HepG2 (cell line): ENCODE measurements at regions not wholly inside any gene's neighbourhood (a gene's known extent, or its start where the extent isn't known, plus 50 kb on each side); places are given as distances from the start of the nearest gene placed in this dataset.

ENCODE experiments used
- ATAC-seq: fragments of 200-7000 bp; cut with Tn5 transposase; 3 replicates; pipeline ENCODE4 v1.9.1; 2020; ENCODE audit warnings: mild to moderate bottlenecking, moderate library complexity
- BruUV-seq: library from RNA; stranded (reverse); fragments of 400-500 nt; replicated peaks from 2 replicates; lab custom pipeline; 2021; lab: Mats Ljungman, UMichigan
- CTCF ChIA-PET: fragments of 300-600 bp; formaldehyde crosslinking; extraction: SDS; loops from one replicate; lab custom pipeline; 2021; ENCODE audit warnings: low total read pairs, inconsistent platforms, low intra/inter-chr PET ratio; lab: Yijun Ruan, JAX
- POLR2A ChIA-PET: fragments of 350-600 bp; sonication (Branson Sonifier 250); formaldehyde crosslinking; loops from one replicate; lab custom pipeline; 2020; ENCODE audit warnings: antibody characterized with exemption, inconsistent platforms; lab: Yijun Ruan, JAX
- DNase-seq: peaks from one replicate; pipeline ENCODE4 v3.0.0-alpha.2; 2015; ENCODE audit warnings: low spot score
- FAIRE-seq: peaks from 3 replicates; lab custom pipeline; 2011; peaks lifted over from hg19 to GRCh38; lab: Jason Lieb, UNC
- H2AFZ ChIP-seq: one replicate; pipeline ENCODE4 v1.6.1; 2011; ENCODE audit warnings: low read length, inconsistent platforms
- H3K27ac ChIP-seq: fragments of 300-600 bp; 3 replicates; pipeline ENCODE4 v1.8.0; 2011; ENCODE audit warnings: mixed run types, mild to moderate bottlenecking, mixed read lengths, low read length, inconsistent platforms; ENCODE audit not compliant: insufficient read depth; ENCODE audit errors: extremely low read length
- H3K27me3 ChIP-seq, 2 experiments: fragments of 200-600 bp in 1 of 2; 2 replicates in 1 of 2; 3 replicates in 1 of 2; pipeline versions ENCODE4 v1.6.0 to v1.8.0; 2011; ENCODE audit warnings: low read length in 2 of 2, mild to moderate bottlenecking in 2 of 2, moderate library complexity in 2 of 2, inconsistent platforms in 1 of 2; ENCODE audit not compliant: insufficient read depth in 2 of 2, control insufficient read depth in 1 of 2
- H3K36me3 ChIP-seq, 2 experiments: fragments of 200-600 bp in 1 of 2; replicated peaks in 1 of 2; 2 replicates in 1 of 2; 3 replicates in 1 of 2; pipeline versions ENCODE4 v1.5.1 to v1.8.0; 2011; ENCODE audit warnings: low read length in 2 of 2, inconsistent platforms in 1 of 2; ENCODE audit not compliant: insufficient read depth in 2 of 2, control insufficient read depth in 1 of 2
- H3K4me1 ChIP-seq: 2 replicates; pipeline ENCODE4 v1.5.1; 2012; ENCODE audit warnings: low read length, inconsistent platforms; ENCODE audit not compliant: insufficient read depth
- H3K4me2 ChIP-seq: 2 replicates; pipeline ENCODE4 v1.6.0; 2011; ENCODE audit warnings: low read depth, low read length, inconsistent platforms
- H3K4me3 ChIP-seq, 3 experiments: fragments of 200-600 bp in 1 of 3; sonication (generic), shearing (Covaris generic) in 1 of 3; replicated peaks in 1 of 3; 2 replicates each; pipeline ENCODE4 v1.5.1; 2011 to 2016; ENCODE audit warnings: low read length in 3 of 3, inconsistent platforms in 2 of 3, low read depth in 2 of 3, mild to moderate bottlenecking in 2 of 3, control low read depth in 1 of 3, mixed read lengths in 1 of 3; ENCODE audit not compliant: insufficient read depth in 1 of 3
- H3K79me2 ChIP-seq: one replicate; pipeline ENCODE4 v1.6.1; 2011; ENCODE audit warnings: low read length, inconsistent platforms; ENCODE audit not compliant: insufficient read depth
- H3K9ac ChIP-seq: 2 replicates; pipeline ENCODE4 v1.6.0; 2011; ENCODE audit warnings: mild to moderate bottlenecking, low read depth, low read length, inconsistent platforms; ENCODE audit not compliant: insufficient read depth
- H3K9me3 ChIP-seq: 2 replicates; pipeline ENCODE4 v1.5.1; 2012; ENCODE audit warnings: mild to moderate bottlenecking, low read length
- H4K20me1 ChIP-seq: 2 replicates; pipeline ENCODE4 v1.6.0; 2011; ENCODE audit warnings: inconsistent platforms, mild to moderate bottlenecking, low read length, moderate library complexity; ENCODE audit not compliant: insufficient read depth
- AKNA ChIP-seq: sonication (generic); formaldehyde crosslinking; IDR thresholded peaks from 2 replicates; pipeline ENCODE4 v1.4.0; 2020; ENCODE audit warnings: missing genetic modification reagents, borderline replicate concordance
- ARNTL ChIP-seq: sonication (generic); formaldehyde crosslinking; IDR thresholded peaks from 2 replicates; pipeline ENCODE4 v1.4.0; 2020; ENCODE audit warnings: mild to moderate bottlenecking, missing genetic modification reagents
- KLF13 ChIP-seq: sonication (generic); formaldehyde crosslinking; IDR thresholded peaks from 2 replicates; pipeline ENCODE4 v1.4.0; 2020; ENCODE audit warnings: mild to moderate bottlenecking, missing genetic modification reagents
- POLR2AphosphoS5 ChIP-seq: IDR thresholded peaks from 2 replicates; pipeline ENCODE4 v1.6.1; 2012; ENCODE audit warnings: low read depth, low read length
- RAD21 ChIP-seq: fragments of 450-650 bp; formaldehyde crosslinking; IDR thresholded peaks from 2 replicates; pipeline ENCODE4 v1.5.0; 2020; ENCODE audit warnings: mild to moderate bottlenecking
- SCMH1 ChIP-seq: sonication (generic); formaldehyde crosslinking; IDR thresholded peaks from 2 replicates; pipeline ENCODE4 v1.9.0; 2021; ENCODE audit warnings: missing genetic modification reagents, mild to moderate bottlenecking, borderline replicate concordance
- U2AF2 ChIP-seq: fragments of 200-400 bp; formaldehyde crosslinking; IDR thresholded peaks from 2 replicates; pipeline ENCODE4 v1.6.1; 2017; ENCODE audit warnings: low read depth, mild to moderate bottlenecking, low read length
- WGBS: methylation state at CpG from one replicate; pipeline ENCODE4 v1.1.6; 2017; ENCODE audit warnings: low lambda C conversion rate; 5-methylcytosine and 5-hydroxymethylcytosine counted together
- in situ Hi-C: cut with HindIII; loops from 2 replicates; pipeline ENCODE4 v1.10.0; 2017; ENCODE audit warnings: low pct_unique_long_range_greater_than_20kb; ENCODE audit not compliant: extremely low pct_ligation_motif_present
- intact Hi-C: fragments of 100-400 bp; cut with micrococcal nuclease; formaldehyde crosslinking; loops from one replicate; pipeline ENCODE4 v1.10.0; 2022; ENCODE audit not compliant: unreplicated experiment
- TF ChIP-seq, protein P1 (sequence below): sonication (generic); formaldehyde crosslinking; IDR thresholded peaks from 2 replicates; pipeline ENCODE4 v1.4.0; 2020; ENCODE audit warnings: mild to moderate bottlenecking, missing genetic modification reagents
- TF ChIP-seq, protein P2 (sequence below): sonication (generic); formaldehyde crosslinking; conservative IDR thresholded peaks from 2 replicates; pipeline ENCODE4 v1.8.1; 2023; ENCODE audit warnings: missing genetic modification reagents

DNA sequence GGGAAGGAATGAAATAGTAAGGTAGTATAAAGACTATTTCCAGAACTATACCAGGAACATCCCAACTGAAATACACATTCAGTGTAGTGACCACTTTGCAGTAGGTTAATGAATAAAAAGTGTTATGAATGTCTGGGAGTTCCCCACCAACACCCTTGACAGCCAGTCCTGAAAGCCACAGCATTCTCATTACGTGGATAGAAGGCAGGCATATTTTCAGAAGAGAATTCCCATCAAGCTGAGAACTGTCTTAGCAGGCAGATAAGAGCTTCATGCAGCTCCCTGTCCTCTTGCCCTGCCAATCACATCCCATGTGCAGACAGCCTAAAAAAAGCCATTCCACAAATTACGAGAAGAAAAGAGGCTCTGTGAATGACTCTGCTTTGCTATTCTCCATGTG, 695.0 kb downstream of the DTWD2 start:
- no peak for FAIRE-seq
- BruUV-seq, result no TSS peak
- no peak for TF ChIP-seq U2AF2
- no peak for TF ChIP-seq KLF13
- TF ChIP-seq RAD21 (CRISPR knock-in tag), result no peak
- TF ChIP-seq, protein P1, sequence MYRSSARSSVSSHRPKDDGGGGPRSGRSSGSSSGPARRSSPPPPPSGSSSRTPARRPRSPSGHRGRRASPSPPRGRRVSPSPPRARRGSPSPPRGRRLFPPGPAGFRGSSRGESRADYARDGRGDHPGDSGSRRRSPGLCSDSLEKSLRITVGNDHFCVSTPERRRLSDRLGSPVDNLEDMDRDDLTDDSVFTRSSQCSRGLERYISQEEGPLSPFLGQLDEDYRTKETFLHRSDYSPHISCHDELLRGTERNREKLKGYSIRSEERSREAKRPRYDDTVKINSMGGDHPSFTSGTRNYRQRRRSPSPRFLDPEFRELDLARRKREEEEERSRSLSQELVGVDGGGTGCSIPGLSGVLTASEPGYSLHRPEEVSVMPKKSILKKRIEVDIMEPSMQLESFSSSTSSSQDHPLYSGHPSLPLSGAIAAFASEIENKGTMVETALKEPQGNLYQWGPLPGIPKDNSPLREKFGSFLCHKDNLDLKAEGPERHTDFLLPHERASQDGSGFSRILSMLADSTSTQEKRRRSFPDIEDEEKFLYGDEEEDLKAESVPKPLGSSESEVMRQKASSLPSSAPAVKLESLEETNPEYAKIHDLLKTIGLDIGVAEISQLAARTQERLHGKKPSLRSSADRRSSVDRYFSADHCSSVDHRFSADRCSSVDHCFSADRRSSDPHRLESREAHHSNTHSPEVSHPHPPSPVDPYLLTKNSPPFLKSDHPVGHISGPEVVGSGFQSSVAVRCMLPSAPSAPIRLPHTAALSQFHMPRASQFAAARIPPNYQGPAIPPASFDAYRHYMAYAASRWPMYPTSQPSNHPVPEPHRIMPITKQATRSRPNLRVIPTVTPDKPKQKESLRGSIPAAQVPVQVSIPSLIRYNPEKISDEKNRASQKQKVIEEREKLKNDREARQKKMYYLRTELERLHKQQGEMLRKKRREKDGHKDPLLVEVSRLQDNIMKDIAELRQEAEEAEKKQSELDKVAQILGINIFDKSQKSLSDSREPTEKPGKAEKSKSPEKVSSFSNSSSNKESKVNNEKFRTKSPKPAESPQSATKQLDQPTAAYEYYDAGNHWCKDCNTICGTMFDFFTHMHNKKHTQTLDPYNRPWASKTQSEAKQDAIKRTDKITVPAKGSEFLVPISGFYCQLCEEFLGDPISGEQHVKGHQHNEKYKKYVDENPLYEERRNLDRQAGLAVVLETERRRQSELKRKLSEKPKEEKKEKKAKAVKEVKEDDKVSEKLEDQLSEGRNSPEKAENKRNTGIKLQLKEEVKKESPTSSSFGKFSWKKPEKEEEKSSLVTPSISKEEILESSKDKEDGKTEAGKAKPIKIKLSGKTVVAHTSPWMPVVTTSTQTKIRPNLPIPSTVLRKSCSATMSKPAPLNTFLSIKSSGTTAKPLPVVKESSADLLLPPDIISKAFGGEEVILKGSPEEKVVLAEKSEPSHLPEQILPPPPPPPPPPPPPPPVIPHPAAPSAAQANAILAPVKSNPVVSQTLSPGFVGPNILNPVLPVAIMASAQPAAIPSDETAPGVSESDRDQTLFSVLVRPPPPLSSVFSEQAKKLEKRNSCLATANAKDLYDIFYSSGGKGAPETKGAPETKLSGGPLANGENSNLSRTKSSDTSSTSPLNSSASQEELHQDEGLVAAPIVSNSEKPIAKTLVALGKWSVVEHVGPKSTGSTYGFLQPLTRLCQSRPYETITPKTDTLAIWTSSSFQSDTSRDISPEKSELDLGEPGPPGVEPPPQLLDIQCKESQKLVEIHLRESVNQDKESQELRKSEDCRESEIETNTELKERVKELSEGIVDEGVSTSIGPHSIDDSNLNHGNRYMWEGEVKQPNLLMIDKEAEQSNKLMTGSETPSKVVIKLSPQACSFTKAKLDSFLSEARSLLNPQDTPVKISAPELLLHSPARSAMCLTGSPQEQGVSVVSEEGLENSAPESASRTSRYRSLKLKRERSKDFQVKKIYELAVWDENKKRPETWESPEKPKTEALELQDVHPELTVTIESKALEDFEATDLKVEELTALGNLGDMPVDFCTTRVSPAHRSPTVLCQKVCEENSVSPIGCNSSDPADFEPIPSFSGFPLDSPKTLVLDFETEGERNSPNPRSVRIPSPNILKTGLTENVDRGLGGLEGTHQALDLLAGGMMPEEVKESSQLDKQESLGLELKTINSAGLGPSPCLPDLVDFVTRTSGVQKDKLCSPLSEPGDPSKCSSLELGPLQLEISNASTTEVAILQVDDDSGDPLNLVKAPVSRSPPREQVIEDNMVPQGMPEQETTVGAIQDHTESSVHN (CRISPR knock-in tag), result no peak
- no peak for TF ChIP-seq AKNA (CRISPR knock-in tag)
- no peak for TF ChIP-seq SCMH1
- no peak for TF ChIP-seq ARNTL (CRISPR knock-in tag)
- TF ChIP-seq POLR2AphosphoS5, result no peak
- TF ChIP-seq, protein P2, sequence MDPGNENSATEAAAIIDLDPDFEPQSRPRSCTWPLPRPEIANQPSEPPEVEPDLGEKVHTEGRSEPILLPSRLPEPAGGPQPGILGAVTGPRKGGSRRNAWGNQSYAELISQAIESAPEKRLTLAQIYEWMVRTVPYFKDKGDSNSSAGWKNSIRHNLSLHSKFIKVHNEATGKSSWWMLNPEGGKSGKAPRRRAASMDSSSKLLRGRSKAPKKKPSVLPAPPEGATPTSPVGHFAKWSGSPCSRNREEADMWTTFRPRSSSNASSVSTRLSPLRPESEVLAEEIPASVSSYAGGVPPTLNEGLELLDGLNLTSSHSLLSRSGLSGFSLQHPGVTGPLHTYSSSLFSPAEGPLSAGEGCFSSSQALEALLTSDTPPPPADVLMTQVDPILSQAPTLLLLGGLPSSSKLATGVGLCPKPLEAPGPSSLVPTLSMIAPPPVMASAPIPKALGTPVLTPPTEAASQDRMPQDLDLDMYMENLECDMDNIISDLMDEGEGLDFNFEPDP (CRISPR knock-in tag), result no peak

More for the DNA sequence above, 695.0 kb downstream of the DTWD2 start:
- no peaks in the 10 kb centered on the region for H3K36me3 ChIP-seq
- CTCF ChIA-PET, result no interaction called here
- H3K9ac ChIP-seq, result no peak overlapping the region
- H3K4me3 ChIP-seq, result no peak overlapping the region
- no peaks in the 10 kb centered on the region for H3K4me1 ChIP-seq
- H3K27ac ChIP-seq, result no peak overlapping the region
- DNase-seq (no peak), ATAC-seq (no peak)
- H3K9me3 ChIP-seq, result no peaks in the 10 kb centered on the region
- 0% methylated on average over 2 of the region's 2 CpGs for WGBS
- no peak overlapping the region for H3K4me2 ChIP-seq
- in situ Hi-C loops (no loop called here), intact Hi-C loops (no loop called here)
- POLR2A ChIA-PET, result no interaction called here
- H3K27me3 ChIP-seq, result no peaks in the 10 kb centered on the region
- H3K79me2 ChIP-seq, result no peaks in the 10 kb centered on the region
- H2AFZ ChIP-seq, result no peak overlapping the region
- no peaks in the 10 kb centered on the region for H4K20me1 ChIP-seq
